K562 (cell line): ENCODE measurements at regions not wholly inside any gene's neighbourhood (a gene's known extent, or its start where the extent isn't known, plus 50 kb on each side); places are given as distances from the start of the nearest gene placed in this dataset.

ENCODE experiments used
- ATAC-seq: fragments of 200-7000 bp; cut with Tn5 transposase; 3 replicates; pipeline ENCODE4 v1.9.1; 2020; ENCODE audit warnings: moderate library complexity
- BruUV-seq: library from RNA; stranded (reverse); fragments of 400-500 nt; replicated peaks from 2 replicates; lab custom pipeline; 2021; lab: Mats Ljungman, UMichigan
- CTCF ChIA-PET: fragments of 300-600 bp; formaldehyde crosslinking; extraction: SDS; loops from one replicate; lab custom pipeline; 2021; ENCODE audit warnings: low intra/inter-chr PET ratio; lab: Yijun Ruan, JAX
- POLR2A ChIA-PET: fragments of 300-600, 350-650 bp; sonication (Branson Sonifier 250); formaldehyde crosslinking; extraction: SDS; loops from one replicate; lab custom pipeline; 2021; ENCODE audit warnings: antibody characterized with exemption, inconsistent platforms; lab: Yijun Ruan, JAX
- DNase-seq, 4 experiments: peaks; one replicate each; pipeline versions ENCODE4 v3.0.0 to v3.0.0-alpha.2; 2011 to 2018; ENCODE audit warnings: low spot score in 3 of 4, mixed read lengths in 3 of 4; ENCODE audit errors: extremely low read depth in 1 of 4
- FAIRE-seq: peaks from 2 replicates; lab custom pipeline; 2011; peaks lifted over from hg19 to GRCh38; lab: Jason Lieb, UNC
- H2AFZ ChIP-seq: 2 replicates; pipeline ENCODE4 v1.6.0; 2011; ENCODE audit warnings: low read depth, low read length, control low read depth, inconsistent platforms
- H3K27ac ChIP-seq: fragments of 200-600 bp; 3 replicates; pipeline ENCODE4 v1.8.0; 2011; ENCODE audit warnings: low read depth, mild to moderate bottlenecking, control low read depth, inconsistent platforms, low read length, moderate library complexity, mixed read lengths; ENCODE audit errors: extremely low read depth
- H3K27me3 ChIP-seq, 2 experiments: fragments of 300-600 bp in 1 of 2; 2 replicates in 1 of 2; 3 replicates in 1 of 2; pipeline versions ENCODE4 v1.6.0 to v1.8.0; 2011; ENCODE audit warnings: inconsistent platforms in 2 of 2, low read length in 2 of 2, mild to moderate bottlenecking in 1 of 2, mixed read lengths in 1 of 2, moderate library complexity in 1 of 2; ENCODE audit not compliant: control insufficient read depth in 2 of 2, insufficient read depth in 2 of 2
- H3K36me3 ChIP-seq: fragments of 300-600 bp; 3 replicates; pipeline ENCODE4 v1.8.0; 2011; ENCODE audit warnings: mild to moderate bottlenecking, low read length, inconsistent platforms; ENCODE audit not compliant: control insufficient read depth, insufficient read depth
- H3K4me1 ChIP-seq, 2 experiments: fragments of 200-600 bp in 1 of 2; replicated peaks in 1 of 2; 2 replicates in 1 of 2; 3 replicates in 1 of 2; pipeline versions ENCODE4 v1.5.1 to v1.8.0; 2011; ENCODE audit warnings: inconsistent platforms in 2 of 2, low read length in 2 of 2, mild to moderate bottlenecking in 1 of 2, mixed read lengths in 1 of 2, moderate library complexity in 1 of 2; ENCODE audit not compliant: control insufficient read depth in 2 of 2, insufficient read depth in 2 of 2
- H3K4me2 ChIP-seq: 2 replicates; pipeline ENCODE4 v1.6.1; 2011; ENCODE audit warnings: low read length, control low read depth, inconsistent platforms, mixed read lengths; ENCODE audit not compliant: insufficient read depth
- H3K4me3 ChIP-seq: fragments of 200-600 bp; sonication (generic), shearing (Covaris generic); 2 replicates; pipeline ENCODE4 v1.5.1; 2016; ENCODE audit warnings: control low read depth, inconsistent platforms
- H3K79me2 ChIP-seq: fragments of 200-600 bp; 3 replicates; pipeline ENCODE4 v1.8.0; 2011; ENCODE audit warnings: low read length, inconsistent platforms; ENCODE audit not compliant: control insufficient read depth, insufficient read depth
- H3K9ac ChIP-seq, 2 experiments: 2 replicates each; pipeline versions ENCODE4 v1.6.0 to v1.6.1; 2011; ENCODE audit warnings: low read depth in 2 of 2, low read length in 2 of 2, control low read depth in 1 of 2, inconsistent platforms in 1 of 2, mild to moderate bottlenecking in 1 of 2, mixed read lengths in 1 of 2; ENCODE audit not compliant: insufficient read depth in 1 of 2
- H3K9me1 ChIP-seq: one replicate; pipeline ENCODE4 v1.6.0; 2011; ENCODE audit warnings: inconsistent platforms, mild to moderate bottlenecking, low read length, moderate library complexity; ENCODE audit not compliant: control insufficient read depth, insufficient read depth
- H3K9me3 ChIP-seq: replicated peaks from 2 replicates; pipeline ENCODE4 v1.5.1; 2011; ENCODE audit warnings: low read depth, low read length, inconsistent platforms; ENCODE audit not compliant: control insufficient read depth, insufficient read depth
- H4K20me1 ChIP-seq: replicated peaks from 2 replicates; pipeline ENCODE4 v1.6.1; 2011; ENCODE audit warnings: low read length, inconsistent platforms, mixed read lengths; ENCODE audit not compliant: control insufficient read depth, insufficient read depth
- HOMEZ ChIP-seq: fragments of 250-450 bp; sonication (Bioruptor Pico); IDR thresholded peaks from 2 replicates; pipeline ENCODE4 v1.4.0; 2020; ENCODE audit warnings: mild to moderate bottlenecking, moderate library complexity
- MLLT1 ChIP-seq, 2 experiments: fragments of 450-650 bp; IDR thresholded peaks; 2 replicates each; pipeline ENCODE4 v1.6.1; 2016
- OTX1 ChIP-seq: fragments of 450-650 bp; formaldehyde crosslinking; IDR thresholded peaks from 2 replicates; pipeline ENCODE4 v1.4.0; 2022; ENCODE audit warnings: mild to moderate bottlenecking
- TFE3 ChIP-seq: fragments of 450-650 bp; formaldehyde crosslinking; IDR thresholded peaks from 2 replicates; pipeline ENCODE4 v1.4.0; 2020; ENCODE audit warnings: mild to moderate bottlenecking, mixed read lengths
- ZNF175 ChIP-seq: fragments of 200-800 bp; sonication (Bioruptor generic); IDR thresholded peaks from 2 replicates; pipeline ENCODE4 v1.6.1; 2016; ENCODE audit warnings: low read depth, mild to moderate bottlenecking, missing genetic modification characterization, missing compliant biosample characterization
- ZNF696 ChIP-seq: fragments of 250-450 bp; sonication (Bioruptor Pico); conservative IDR thresholded peaks from 2 replicates; pipeline ENCODE4 v1.4.0; 2020; ENCODE audit warnings: mild to moderate bottlenecking, moderate library complexity
- WGBS: fragments of 100-300 bp; shearing (Covaris generic); methylation state at CpG from one replicate; pipeline ENCODE4 v1.1.6; 2016; ENCODE audit warnings: low coverage, mixed read lengths; ENCODE audit not compliant: insufficient coverage; ENCODE audit errors: missing lambda C conversion rate; 5-methylcytosine and 5-hydroxymethylcytosine counted together
- in situ Hi-C: fragments of 300-500 bp; cut with MboI; formaldehyde crosslinking; loops from 4 replicates; pipeline ENCODE4 v1.15.0; 2018; ENCODE audit warnings: inconsistent platforms, mixed read lengths
- intact Hi-C: fragments of 100-400 bp; cut with micrococcal nuclease; formaldehyde crosslinking; loops from 2 replicates; pipeline ENCODE4 v1.14.2; 2022
- TF ChIP-seq, protein P1 (sequence below): IDR thresholded peaks from 3 replicates; pipeline ENCODE4 v1.6.1; 2011; ENCODE audit warnings: borderline replicate concordance, mild to moderate bottlenecking; ENCODE audit not compliant: insufficient read length, insufficient read depth

DNA sequence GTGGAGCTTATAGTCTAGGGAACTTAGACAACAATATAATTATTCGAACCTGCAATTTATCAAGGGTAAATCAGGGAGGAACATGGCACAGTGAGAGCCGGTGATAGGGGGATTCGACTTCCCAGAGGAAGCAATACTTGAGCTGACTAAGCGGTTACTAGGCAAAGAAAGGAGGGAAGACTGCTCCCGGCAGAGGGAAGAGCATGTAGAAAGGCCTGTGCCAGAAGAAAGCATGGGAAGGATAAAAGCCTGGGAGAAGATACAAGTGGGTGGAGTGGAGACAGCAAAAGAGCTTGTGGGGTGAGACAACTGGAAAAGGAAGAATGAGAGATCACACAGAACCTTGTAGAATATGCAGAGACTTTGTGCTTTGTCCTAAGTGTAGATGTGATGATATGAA lies 93.3 kb downstream of the MARCHF4 start (continued):
- no peak for TF ChIP-seq ZNF175 (CRISPR knock-in tag)
- no peak for TF ChIP-seq ZNF696 (CRISPR knock-in tag)
- no peak for TF ChIP-seq MLLT1 (IDR thresholded peaks at IDR 0.05)
- TF ChIP-seq, all 486 proteins: peak for 0

DNA sequence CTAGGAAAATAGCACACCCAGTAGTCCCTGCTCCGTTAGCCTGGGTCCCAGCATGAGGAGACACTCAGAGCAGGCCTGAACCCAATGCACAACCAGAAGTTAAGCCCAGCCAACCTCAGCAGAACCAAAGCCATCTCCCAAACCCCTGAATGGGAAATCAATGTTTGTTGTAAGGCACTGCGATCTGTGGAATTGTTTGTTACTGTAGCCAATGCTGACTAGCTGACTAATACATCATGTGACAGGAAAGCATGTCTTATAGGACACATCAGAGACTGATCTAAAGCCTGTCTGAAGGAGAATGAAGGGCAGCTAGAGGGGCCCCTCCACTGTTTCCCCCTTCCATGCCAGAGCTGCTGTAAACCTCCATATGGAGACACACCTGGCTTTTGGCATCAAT lies 96.4 kb downstream of the MARCHF4 start:
- 0% methylated on average over 2 of the region's 2 CpGs for WGBS
- CTCF ChIA-PET: no interaction called here

More for the DNA sequence above, 96.4 kb downstream of the MARCHF4 start:
- Histone ChIP-seq H3K4me2 (no peak overlapping the region), H3K4me3 (no peak overlapping the region), H2AFZ (no peak overlapping the region), H3K36me3 (no peaks in the 10 kb centered on the region), H3K79me2 (no peaks in the 10 kb centered on the region), H3K4me1 (no peaks in the 10 kb centered on the region), H3K27me3 (peaks cover 0 to 24% of the 10 kb centered on the region in 2 experiments; a peak in 2 of 5 replicates), H3K9me1 (no peaks in the 10 kb centered on the region), H3K27ac (no peak overlapping the region), H3K9ac (no peak overlapping the region), H4K20me1 (no peaks in the 10 kb centered on the region), H3K9me3 (no peaks in the 10 kb centered on the region)
- TF ChIP-seq TFE3 (CRISPR knock-in tag): 0 out of 2 replicates have a peak, but pooled peaks have one; percentile 1
- no peak for TF ChIP-seq OTX1 (CRISPR knock-in tag)
- no peak for TF ChIP-seq HOMEZ (CRISPR knock-in tag)
- TF ChIP-seq, protein P1, sequence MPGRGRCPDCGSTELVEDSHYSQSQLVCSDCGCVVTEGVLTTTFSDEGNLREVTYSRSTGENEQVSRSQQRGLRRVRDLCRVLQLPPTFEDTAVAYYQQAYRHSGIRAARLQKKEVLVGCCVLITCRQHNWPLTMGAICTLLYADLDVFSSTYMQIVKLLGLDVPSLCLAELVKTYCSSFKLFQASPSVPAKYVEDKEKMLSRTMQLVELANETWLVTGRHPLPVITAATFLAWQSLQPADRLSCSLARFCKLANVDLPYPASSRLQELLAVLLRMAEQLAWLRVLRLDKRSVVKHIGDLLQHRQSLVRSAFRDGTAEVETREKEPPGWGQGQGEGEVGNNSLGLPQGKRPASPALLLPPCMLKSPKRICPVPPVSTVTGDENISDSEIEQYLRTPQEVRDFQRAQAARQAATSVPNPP: no peak
- no peak for ATAC-seq
- no peak for FAIRE-seq
- no peak for DNase-seq
- in situ Hi-C loops: no loop called here
- no TSS peak for BruUV-seq
- POLR2A ChIA-PET: interaction anchor here (0.6 kb wide), 1 partner anchor 19 kb away, joined by 3 read pairs; no protein-coding TSS in a partner anchor
- intact Hi-C loops: no loop called here
